CD14-positive monocyte (primary cell): ENCODE measurements at regions not wholly inside any gene's neighbourhood (a gene's known extent, or its start where the extent isn't known, plus 50 kb on each side); places are given as distances from the start of the nearest gene placed in this dataset.

Experiments
- DNase-seq, 3 donors: peaks; one replicate each; pipeline ENCODE4 v3.0.0-alpha.2; 2011 to 2022
- H2AFZ ChIP-seq: 2 replicates; pipeline ENCODE4 v1.6.0; 2012; ENCODE audit warnings: mild to moderate bottlenecking, low read depth, low read length, inconsistent platforms; ENCODE audit not compliant: insufficient read depth, poor library complexity, severe bottlenecking
- H3K27ac ChIP-seq, 2 donors: 1 replicate in 1 of 2; 2 replicates in 1 of 2; pipeline ENCODE4 v1.5.1; 2012 to 2013; ENCODE audit warnings: low read length in 2 of 2, control low read depth in 1 of 2, inconsistent platforms in 1 of 2, low read depth in 1 of 2, mild to moderate bottlenecking in 1 of 2
- H3K27me3 ChIP-seq, 2 donors: one replicate each; pipeline versions ENCODE4 v1.6.0 to v1.6.1; 2011 to 2013; ENCODE audit warnings: low read length in 2 of 2; ENCODE audit not compliant: control insufficient read depth in 2 of 2, insufficient read depth in 2 of 2
- H3K36me3 ChIP-seq, 2 donors: replicated peaks in 1 of 2; 1 replicate in 1 of 2; 2 replicates in 1 of 2; pipeline versions ENCODE4 v1.5.1 to v1.6.1; 2012 to 2013; ENCODE audit warnings: low read length in 2 of 2, control low read depth in 1 of 2, inconsistent platforms in 1 of 2, mild to moderate bottlenecking in 1 of 2; ENCODE audit not compliant: insufficient read depth in 2 of 2, control insufficient read depth in 1 of 2
- H3K4me1 ChIP-seq, 2 donors: 1 replicate in 1 of 2; 2 replicates in 1 of 2; pipeline versions ENCODE4 v1.5.1 to v1.6.1; 2012 to 2013; ENCODE audit warnings: low read length in 2 of 2, control low read depth in 1 of 2, inconsistent platforms in 1 of 2, mild to moderate bottlenecking in 1 of 2, moderate library complexity in 1 of 2; ENCODE audit not compliant: insufficient read depth in 2 of 2, control insufficient read depth in 1 of 2
- H3K4me2 ChIP-seq: replicated peaks from 2 replicates; pipeline ENCODE3; 2012; ENCODE audit warnings: low read length, moderate library complexity, mild to moderate bottlenecking; ENCODE audit not compliant: poor library complexity, severe bottlenecking; ENCODE audit errors: extremely low read depth
- H3K4me3 ChIP-seq, 3 experiments: fragments of 200-600 bp in 1 of 3; sonication (generic) in 1 of 3; replicated peaks in 1 of 3; 1 replicate in 2 of 3; 2 replicates in 1 of 3; pipeline ENCODE4 v1.5.1; 2011 to 2013; ENCODE audit warnings: low read length in 3 of 3, mild to moderate bottlenecking in 3 of 3, control low read depth in 2 of 3, low read depth in 2 of 3, inconsistent platforms in 1 of 3, moderate library complexity in 1 of 3
- H3K79me2 ChIP-seq: 2 replicates; pipeline ENCODE4 v1.6.0; 2012; ENCODE audit warnings: mild to moderate bottlenecking, control low read depth, inconsistent platforms, low read length, moderate library complexity; ENCODE audit not compliant: insufficient read depth
- H3K9ac ChIP-seq: 2 replicates; pipeline ENCODE4 v1.6.0; 2017; ENCODE audit warnings: low read length, mild to moderate bottlenecking; ENCODE audit not compliant: insufficient read depth, poor library complexity, severe bottlenecking
- H3K9me3 ChIP-seq, 2 donors: replicated peaks in 1 of 2; 1 replicate in 1 of 2; 2 replicates in 1 of 2; pipeline versions ENCODE4 v1.5.1 to v1.6.1; 2012 to 2013; ENCODE audit warnings: low read length in 2 of 2, control low read depth in 1 of 2; ENCODE audit not compliant: control insufficient read depth in 1 of 2, insufficient read depth in 1 of 2
- H4K20me1 ChIP-seq: 2 replicates; pipeline ENCODE4 v1.6.0; 2012; ENCODE audit warnings: mild to moderate bottlenecking, low read length, control low read depth, moderate library complexity; ENCODE audit not compliant: insufficient read depth
- H3K27ac Mint-ChIP-seq, 7 donors: one replicate each; pipeline ENCODE4 v1.8.0; 2020; ENCODE audit warnings: mild to moderate bottlenecking in 7 of 7, mixed read lengths in 7 of 7, moderate library complexity in 6 of 7, inconsistent platforms in 2 of 7
- H3K27me3 Mint-ChIP-seq, 3 donors: one replicate each; pipeline ENCODE4 v1.8.0; 2021 to 2022; ENCODE audit warnings: low read depth in 3 of 3, mild to moderate bottlenecking in 3 of 3, mixed read lengths in 3 of 3, moderate library complexity in 3 of 3, inconsistent platforms in 1 of 3
- H3K36me3 Mint-ChIP-seq, 2 donors: one replicate each; pipeline ENCODE4 v1.8.0; 2020; ENCODE audit warnings: mixed read lengths in 2 of 2, inconsistent platforms in 1 of 2, mild to moderate bottlenecking in 1 of 2
- H3K4me1 Mint-ChIP-seq: one replicate; pipeline ENCODE4 v1.8.0; 2020; ENCODE audit warnings: mild to moderate bottlenecking, mixed read lengths
- H3K4me3 Mint-ChIP-seq, 2 donors: one replicate each; pipeline ENCODE4 v1.8.0; 2020; ENCODE audit warnings: mild to moderate bottlenecking in 2 of 2, mixed read lengths in 2 of 2, moderate library complexity in 1 of 2
- H3K9me3 Mint-ChIP-seq, 7 donors: one replicate each; pipeline ENCODE4 v1.8.0; 2020 to 2022; ENCODE audit warnings: mixed read lengths in 7 of 7, mild to moderate bottlenecking in 6 of 7, moderate library complexity in 6 of 7, inconsistent platforms in 2 of 7
- WGBS: methylation state at CpG from one replicate; pipeline ENCODE4 v1.1.5; 2013; ENCODE audit warnings: missing lambda C conversion rate; ENCODE audit not compliant: insufficient coverage; 5-methylcytosine and 5-hydroxymethylcytosine counted together
- intact Hi-C, 2 donors: fragments of 100-400 bp; cut with micrococcal nuclease; formaldehyde crosslinking; loops; one replicate each; pipeline versions ENCODE4 v1.15.0 to v1.15.1; 2023
- TF ChIP-seq, protein P1 (sequence below): fragments of 200-600 bp; IDR thresholded peaks from one replicate; pipeline ENCODE4 v1.8.0; 2022; ENCODE audit warnings: antibody characterized with exemption, mild to moderate bottlenecking

- H3K27ac ChIP-seq, result no peak overlapping the region
- H4K20me1 ChIP-seq, result no peaks in the 10 kb centered on the region
- peaks cover 0 to 2% (median 0%) of the 10 kb centered on the region in 7 donors for H3K9me3 Mint-ChIP-seq
- no peaks in the 10 kb centered on the region for H3K27me3 ChIP-seq
- no peaks in the 10 kb centered on the region for H3K4me1 Mint-ChIP-seq
- no peak overlapping the region for H3K27ac Mint-ChIP-seq
- H3K4me2 ChIP-seq, result no peak overlapping the region
- H3K36me3 Mint-ChIP-seq, result no peaks in the 10 kb centered on the region
- TF ChIP-seq, protein P1, sequence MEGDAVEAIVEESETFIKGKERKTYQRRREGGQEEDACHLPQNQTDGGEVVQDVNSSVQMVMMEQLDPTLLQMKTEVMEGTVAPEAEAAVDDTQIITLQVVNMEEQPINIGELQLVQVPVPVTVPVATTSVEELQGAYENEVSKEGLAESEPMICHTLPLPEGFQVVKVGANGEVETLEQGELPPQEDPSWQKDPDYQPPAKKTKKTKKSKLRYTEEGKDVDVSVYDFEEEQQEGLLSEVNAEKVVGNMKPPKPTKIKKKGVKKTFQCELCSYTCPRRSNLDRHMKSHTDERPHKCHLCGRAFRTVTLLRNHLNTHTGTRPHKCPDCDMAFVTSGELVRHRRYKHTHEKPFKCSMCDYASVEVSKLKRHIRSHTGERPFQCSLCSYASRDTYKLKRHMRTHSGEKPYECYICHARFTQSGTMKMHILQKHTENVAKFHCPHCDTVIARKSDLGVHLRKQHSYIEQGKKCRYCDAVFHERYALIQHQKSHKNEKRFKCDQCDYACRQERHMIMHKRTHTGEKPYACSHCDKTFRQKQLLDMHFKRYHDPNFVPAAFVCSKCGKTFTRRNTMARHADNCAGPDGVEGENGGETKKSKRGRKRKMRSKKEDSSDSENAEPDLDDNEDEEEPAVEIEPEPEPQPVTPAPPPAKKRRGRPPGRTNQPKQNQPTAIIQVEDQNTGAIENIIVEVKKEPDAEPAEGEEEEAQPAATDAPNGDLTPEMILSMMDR, result no peak
- no peak overlapping the region for H2AFZ ChIP-seq
- no peak for DNase-seq
- no peaks in the 10 kb centered on the region for H3K36me3 ChIP-seq
- no peak overlapping the region for H3K9ac ChIP-seq
- intact Hi-C loops, result no loop called here
- H3K4me1 ChIP-seq, result no peaks in the 10 kb centered on the region
- H3K4me3 ChIP-seq, result no peak overlapping the region
- no peak overlapping the region for H3K4me3 Mint-ChIP-seq
- H3K9me3 ChIP-seq, result no peaks in the 10 kb centered on the region
- H3K27me3 Mint-ChIP-seq, result peaks cover 0 to 1% (median 0%) of the 10 kb centered on the region in 3 donors
- WGBS, result no CpG with 5 or more reads among the region's 4 CpGs
- no peaks in the 10 kb centered on the region for H3K79me2 ChIP-seq
These were observed 216.1 kb upstream of the SETBP1 start for GRCh38 chr18:44464398-44465180.

DNA sequence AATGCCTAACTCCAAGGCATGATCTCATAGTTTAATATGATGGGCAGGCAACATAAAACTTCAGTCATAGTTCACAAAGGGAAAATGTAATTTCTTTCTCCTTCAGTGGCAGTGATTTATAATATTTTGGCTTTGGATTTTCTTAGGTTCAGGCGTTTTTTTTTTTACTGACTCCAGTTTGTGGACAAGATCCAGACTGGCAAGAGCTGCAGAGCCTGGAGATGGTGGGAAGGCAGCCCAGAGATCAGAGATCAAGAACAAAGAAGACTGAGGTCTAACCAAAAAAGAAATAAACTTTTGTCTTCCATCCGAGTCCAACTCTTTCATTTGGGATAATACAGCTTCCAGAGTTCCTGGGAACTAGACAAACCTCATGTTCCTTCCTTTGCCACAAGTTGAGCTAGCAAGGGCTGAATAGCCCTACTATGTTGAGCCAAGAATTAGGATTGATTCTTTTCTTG lies 215.3 kb upstream of the SETBP1 start:
- Mint-ChIP-seq H3K4me3 (no peak overlapping the region), H3K36me3 (no peaks in the 10 kb centered on the region), H3K27ac (no peak overlapping the region), H3K9me3 (peaks cover 0 to 5% (median 0%) of the 10 kb centered on the region in 7 donors), H3K4me1 (no peaks in the 10 kb centered on the region), H3K27me3 (peaks cover 0 to 1% (median 1%) of the 10 kb centered on the region in 3 donors)
- Histone ChIP-seq H3K4me3 (no peak overlapping the region), H3K27me3 (no peaks in the 10 kb centered on the region), H3K79me2 (no peaks in the 10 kb centered on the region), H4K20me1 (no peaks in the 10 kb centered on the region), H2AFZ (no peak overlapping the region), H3K36me3 (no peaks in the 10 kb centered on the region), H3K4me1 (no peaks in the 10 kb centered on the region), H3K27ac (no peak overlapping the region), H3K4me2 (no peak overlapping the region), H3K9ac (no peak overlapping the region), H3K9me3 (no peaks in the 10 kb centered on the region)
- intact Hi-C loops, result no loop called here
- TF ChIP-seq, protein P1, result no peak
- 70% methylated on average over 2 of the region's 2 CpGs for WGBS
- no peak for DNase-seq
